Astrocyte (in vitro differentiated cells and primary cell): ENCODE measurements at regions not wholly inside any gene's neighbourhood (a gene's known extent, or its start where the extent isn't known, plus 50 kb on each side); places are given as distances from the start of the nearest gene placed in this dataset.

ENCODE experiments used
- DNase-seq: peaks from one replicate; pipeline ENCODE4 v3.0.0-alpha.2; 2010; ENCODE audit warnings: low read depth
- FAIRE-seq: peaks from 2 replicates; lab custom pipeline; 2011; peaks lifted over from hg19 to GRCh38; lab: Jason Lieb, UNC
- H2AFZ ChIP-seq: 2 replicates; pipeline ENCODE4 v1.6.0; 2012; ENCODE audit warnings: low read depth, low read length, inconsistent platforms
- H3K27ac ChIP-seq: 2 replicates; pipeline ENCODE4 v1.5.1; 2011; ENCODE audit warnings: low read depth, low read length, inconsistent platforms
- H3K27me3 ChIP-seq: 2 replicates; pipeline ENCODE4 v1.6.0; 2011; ENCODE audit warnings: low read length, inconsistent platforms; ENCODE audit not compliant: insufficient read depth
- H3K36me3 ChIP-seq: 2 replicates; pipeline ENCODE4 v1.5.1; 2011; ENCODE audit warnings: low read length, inconsistent platforms; ENCODE audit not compliant: insufficient read depth
- H3K4me1 ChIP-seq: 2 replicates; pipeline ENCODE4 v1.5.1; 2011; ENCODE audit warnings: low read length, inconsistent platforms; ENCODE audit not compliant: insufficient read depth
- H3K4me2 ChIP-seq: 2 replicates; pipeline ENCODE4 v1.6.0; 2012; ENCODE audit warnings: low read length, inconsistent platforms
- H3K4me3 ChIP-seq: 2 replicates; pipeline ENCODE4 v1.5.1; 2011; ENCODE audit warnings: low read depth, mild to moderate bottlenecking, low read length, inconsistent platforms; ENCODE audit not compliant: insufficient read depth
- H3K79me2 ChIP-seq: 2 replicates; pipeline ENCODE4 v1.6.0; 2012; ENCODE audit warnings: mild to moderate bottlenecking, low read length, inconsistent platforms; ENCODE audit not compliant: insufficient read depth
- H3K9ac ChIP-seq: 2 replicates; pipeline ENCODE4 v1.6.0; 2012; ENCODE audit warnings: mild to moderate bottlenecking, low read length, inconsistent platforms
- H3K9me3 ChIP-seq: 2 replicates; pipeline ENCODE4 v1.5.1; 2012; ENCODE audit warnings: low read depth, mild to moderate bottlenecking, low read length, inconsistent platforms; ENCODE audit not compliant: insufficient read depth
- H4K20me1 ChIP-seq: 2 replicates; pipeline ENCODE4 v1.6.0; 2012; ENCODE audit warnings: low read length, inconsistent platforms; ENCODE audit not compliant: insufficient read depth
- H3K27ac Mint-ChIP-seq: one replicate; pipeline ENCODE4 v1.8.0; 2021; ENCODE audit warnings: mild to moderate bottlenecking, mixed read lengths; ENCODE audit not compliant: unreplicated experiment
- H3K27me3 Mint-ChIP-seq: one replicate; pipeline ENCODE4 v1.8.0; 2021; ENCODE audit warnings: low read depth, mixed read lengths; ENCODE audit not compliant: unreplicated experiment
- H3K36me3 Mint-ChIP-seq: one replicate; pipeline ENCODE4 v1.8.0; 2021; ENCODE audit warnings: low read depth, mixed read lengths; ENCODE audit not compliant: unreplicated experiment
- H3K4me1 Mint-ChIP-seq: one replicate; pipeline ENCODE4 v1.8.0; 2021; ENCODE audit warnings: low read depth, mixed read lengths; ENCODE audit not compliant: unreplicated experiment
- H3K4me3 Mint-ChIP-seq: one replicate; pipeline ENCODE4 v1.8.0; 2021; ENCODE audit warnings: mild to moderate bottlenecking, moderate library complexity, mixed read lengths; ENCODE audit not compliant: unreplicated experiment
- H3K9me3 Mint-ChIP-seq: one replicate; pipeline ENCODE4 v1.8.0; 2021; ENCODE audit warnings: mild to moderate bottlenecking, mixed read lengths; ENCODE audit not compliant: unreplicated experiment
- CTCF ChIP-seq: IDR thresholded peaks from 2 replicates; pipeline ENCODE4 v1.5.1; 2011; ENCODE audit warnings: low read depth, mild to moderate bottlenecking, inconsistent platforms, low read length, moderate library complexity; ENCODE audit not compliant: insufficient read depth
- EZH2 ChIP-seq: IDR thresholded peaks from 2 replicates; pipeline ENCODE4 v1.6.1; 2012; ENCODE audit warnings: mild to moderate bottlenecking, low read length, inconsistent platforms; ENCODE audit not compliant: insufficient read depth

GRCh38 chr1:187771396-187771795, 942.6 kb downstream of the PLA2G4A start:
- no peaks in the 10 kb centered on the region for H3K4me1 Mint-ChIP-seq
- Histone ChIP-seq H3K36me3 (no peaks in the 10 kb centered on the region), H3K9me3 (no peaks in the 10 kb centered on the region), H3K4me2 (no peak overlapping the region), H3K27me3 (no peaks in the 10 kb centered on the region), H3K79me2 (no peaks in the 10 kb centered on the region), H4K20me1 (no peaks in the 10 kb centered on the region), H3K4me3 (no peak overlapping the region), H2AFZ (no peak overlapping the region), H3K4me1 (no peaks in the 10 kb centered on the region), H3K27ac (no peak overlapping the region), H3K9ac (no peak overlapping the region)
- H3K27ac Mint-ChIP-seq, result no peak overlapping the region
- no peaks in the 10 kb centered on the region for H3K9me3 Mint-ChIP-seq
- no peaks in the 10 kb centered on the region for H3K27me3 Mint-ChIP-seq
- no peak for FAIRE-seq
- DNase-seq, result no peak
- no peak overlapping the region for H3K4me3 Mint-ChIP-seq
- peaks cover 3% of the 10 kb centered on the region for H3K36me3 Mint-ChIP-seq
- TF ChIP-seq CTCF (no peak), EZH2 (no peak)

GRCh38 chr1:187773168-187773567, 944.4 kb downstream of the PLA2G4A start:
- no peak for FAIRE-seq
- TF ChIP-seq EZH2, result no peak
- no peak for TF ChIP-seq CTCF
- no peak overlapping the region for H3K4me3 Mint-ChIP-seq

GRCh38 chr1:187787736-187788135, 959.0 kb downstream of the PLA2G4A start:
- no peaks in the 10 kb centered on the region for H3K9me3 Mint-ChIP-seq
- H3K4me3 Mint-ChIP-seq, result no peak overlapping the region
- no peaks in the 10 kb centered on the region for H3K27me3 ChIP-seq
- TF ChIP-seq EZH2, result no peak
- TF ChIP-seq CTCF, result no peak
- no peaks in the 10 kb centered on the region for H3K9me3 ChIP-seq
- H3K36me3 ChIP-seq, result no peaks in the 10 kb centered on the region
- no peaks in the 10 kb centered on the region for H4K20me1 ChIP-seq
- no peak overlapping the region for H3K4me2 ChIP-seq
- no peaks in the 10 kb centered on the region for H3K4me1 Mint-ChIP-seq
- no peaks in the 10 kb centered on the region for H3K79me2 ChIP-seq
- H3K4me3 ChIP-seq, result no peak overlapping the region
- FAIRE-seq (no peak), DNase-seq (no peak)
- H3K9ac ChIP-seq, result no peak overlapping the region
- no peak overlapping the region for H2AFZ ChIP-seq
- no peak overlapping the region for H3K27ac ChIP-seq
- no peak overlapping the region for H3K27ac Mint-ChIP-seq
- no peaks in the 10 kb centered on the region for H3K36me3 Mint-ChIP-seq
- no peaks in the 10 kb centered on the region for H3K27me3 Mint-ChIP-seq
- H3K4me1 ChIP-seq, result no peaks in the 10 kb centered on the region

More at GRCh38 chr1:187773168-187773567, 944.4 kb downstream of the PLA2G4A start:
- H3K27me3 Mint-ChIP-seq, result no peaks in the 10 kb centered on the region
- H3K4me3 ChIP-seq, result no peak overlapping the region
- no peaks in the 10 kb centered on the region for H3K36me3 ChIP-seq
- H3K27ac ChIP-seq, result no peak overlapping the region
- H4K20me1 ChIP-seq, result no peaks in the 10 kb centered on the region
- H2AFZ ChIP-seq, result no peak overlapping the region
- H3K4me2 ChIP-seq, result no peak overlapping the region
- H3K4me1 Mint-ChIP-seq, result no peaks in the 10 kb centered on the region
- H3K79me2 ChIP-seq, result no peaks in the 10 kb centered on the region
- DNase-seq, result no peak
- H3K27ac Mint-ChIP-seq, result no peak overlapping the region
- no peaks in the 10 kb centered on the region for H3K9me3 ChIP-seq
- peaks cover 3% of the 10 kb centered on the region for H3K36me3 Mint-ChIP-seq
- no peaks in the 10 kb centered on the region for H3K27me3 ChIP-seq
- no peaks in the 10 kb centered on the region for H3K4me1 ChIP-seq
- H3K9me3 Mint-ChIP-seq, result no peaks in the 10 kb centered on the region
- no peak overlapping the region for H3K9ac ChIP-seq
